IMR-90 (cell line): ENCODE measurements at regions not wholly inside any gene's neighbourhood (a gene's known extent, or its start where the extent isn't known, plus 50 kb on each side); places are given as distances from the start of the nearest gene placed in this dataset.

Source experiments
- ATAC-seq: fragments of 200-7000 bp; cut with Tn5 transposase; 2 replicates; pipeline ENCODE4 v1.9.1; 2020; ENCODE audit warnings: low read depth, mild to moderate bottlenecking, moderate library complexity
- BruUV-seq: library from RNA; stranded (reverse); fragments of 400-500 nt; replicated peaks from 2 replicates; lab custom pipeline; 2021; lab: Mats Ljungman, UMichigan
- CTCF ChIA-PET: fragments of 300-600 bp; formaldehyde crosslinking; extraction: SDS; loops from one replicate; lab custom pipeline; 2021; ENCODE audit warnings: antibody characterized with exemption; lab: Yijun Ruan, JAX
- POLR2A ChIA-PET: fragments of 300-600 bp; sonication (Branson Sonifier 250); formaldehyde crosslinking; loops from one replicate; lab custom pipeline; 2022; ENCODE audit warnings: antibody characterized with exemption; ENCODE audit not compliant: unreplicated experiment; lab: Charles Lee
- DNase-seq: peaks from one replicate; pipeline ENCODE4 v3.0.0; 2013
- H2AFZ ChIP-seq: replicated peaks from 2 replicates; pipeline ENCODE3; 2013; ENCODE audit warnings: low read length, mild to moderate bottlenecking; ENCODE audit not compliant: poor library complexity
- H2AK5ac ChIP-seq: 2 replicates; pipeline ENCODE4 v1.6.1; 2013; ENCODE audit warnings: low read depth, low read length, inconsistent platforms
- H2AK9ac ChIP-seq: replicated peaks from 2 replicates; pipeline ENCODE3; 2013; ENCODE audit warnings: mild to moderate bottlenecking, low read depth, low read length, moderate library complexity; ENCODE audit not compliant: poor library complexity
- H2BK120ac ChIP-seq: 2 replicates; pipeline ENCODE4 v1.6.1; 2013; ENCODE audit warnings: low read depth, low read length, inconsistent platforms
- H2BK15ac ChIP-seq: 3 replicates; pipeline ENCODE4 v1.6.1; 2013; ENCODE audit warnings: low read depth, low read length, inconsistent platforms
- H2BK20ac ChIP-seq: 2 replicates; pipeline ENCODE4 v1.6.1; 2013; ENCODE audit warnings: low read depth, mild to moderate bottlenecking, inconsistent platforms, low read length, moderate library complexity
- H2BK5ac ChIP-seq: 2 replicates; pipeline ENCODE4 v1.6.1; 2013; ENCODE audit warnings: mild to moderate bottlenecking, low read depth, low read length, inconsistent platforms; ENCODE audit not compliant: poor library complexity, severe bottlenecking
- H3K14ac ChIP-seq: replicated peaks from 2 replicates; pipeline ENCODE4 v1.6.1; 2013; ENCODE audit warnings: low read depth, low read length, inconsistent platforms
- H3K18ac ChIP-seq: 2 replicates; pipeline ENCODE4 v1.6.1; 2013; ENCODE audit warnings: low read depth, low read length, control low read depth
- H3K23ac ChIP-seq: 2 replicates; pipeline ENCODE4 v1.6.1; 2013; ENCODE audit warnings: low read depth, low read length, inconsistent platforms
- H3K27ac ChIP-seq: 2 replicates; pipeline ENCODE4 v1.5.1; 2013; ENCODE audit warnings: mild to moderate bottlenecking, control low read depth, low read length; ENCODE audit not compliant: insufficient read depth
- H3K27me3 ChIP-seq: 2 replicates; pipeline ENCODE4 v1.6.1; 2013; ENCODE audit warnings: low read length; ENCODE audit not compliant: control insufficient read depth, insufficient read depth
- H3K36me3 ChIP-seq: 2 replicates; pipeline ENCODE4 v1.6.1; 2013; ENCODE audit warnings: low read length, mixed read lengths; ENCODE audit not compliant: control insufficient read depth, insufficient read depth
- H3K4ac ChIP-seq: 2 replicates; pipeline ENCODE4 v1.6.1; 2013; ENCODE audit warnings: low read depth, low read length, inconsistent platforms
- H3K4me1 ChIP-seq: 2 replicates; pipeline ENCODE4 v1.6.1; 2013; ENCODE audit warnings: low read length, mixed read lengths; ENCODE audit not compliant: control insufficient read depth, insufficient read depth
- H3K4me2 ChIP-seq: 2 replicates; pipeline ENCODE4 v1.6.1; 2013; ENCODE audit warnings: low read depth, mild to moderate bottlenecking, control low read depth, low read length, moderate library complexity
- H3K4me3 ChIP-seq: 2 replicates; pipeline ENCODE4 v1.5.1; 2013; ENCODE audit warnings: low read depth, mild to moderate bottlenecking, control low read depth, low read length, moderate library complexity; ENCODE audit not compliant: insufficient read depth
- H3K56ac ChIP-seq: 2 replicates; pipeline ENCODE4 v1.6.1; 2013; ENCODE audit warnings: low read length, inconsistent platforms; ENCODE audit not compliant: insufficient read depth; ENCODE audit errors: extremely low read depth
- H3K79me1 ChIP-seq, 2 experiments: 2 replicates each; pipeline ENCODE4 v1.6.1; 2013; ENCODE audit warnings: low read length in 2 of 2, inconsistent platforms in 1 of 2, low read depth in 1 of 2
- H3K9ac ChIP-seq: 2 replicates; pipeline ENCODE4 v1.6.1; 2013; ENCODE audit warnings: low read depth, low read length, control low read depth
- H3K9me1 ChIP-seq: 2 replicates; pipeline ENCODE4 v1.6.1; 2013; ENCODE audit warnings: low read length, inconsistent platforms; ENCODE audit not compliant: insufficient read depth
- H3K9me3 ChIP-seq: 2 replicates; pipeline ENCODE4 v1.6.1; 2013; ENCODE audit warnings: low read length; ENCODE audit not compliant: control insufficient read depth, insufficient read depth
- H4K20me1 ChIP-seq: 2 replicates; pipeline ENCODE4 v1.6.1; 2013; ENCODE audit warnings: low read length, inconsistent platforms; ENCODE audit not compliant: insufficient read depth
- H4K5ac ChIP-seq: 2 replicates; pipeline ENCODE4 v1.6.1; 2013; ENCODE audit warnings: mild to moderate bottlenecking, low read depth, low read length, control low read depth
- H4K8ac ChIP-seq, 2 experiments: 2 replicates each; pipeline ENCODE4 v1.6.1; 2013; ENCODE audit warnings: low read depth in 2 of 2, low read length in 2 of 2, control low read depth in 1 of 2, inconsistent platforms in 1 of 2
- H4K91ac ChIP-seq: 2 replicates; pipeline ENCODE4 v1.6.1; 2013; ENCODE audit warnings: low read depth, low read length, inconsistent platforms; ENCODE audit not compliant: insufficient read depth
- MAFK ChIP-seq: IDR thresholded peaks from 2 replicates; pipeline ENCODE4 v1.6.1; 2012; ENCODE audit warnings: low read depth, low read length, improper control_type of control experiment
- WGBS, 2 experiments: methylation state at CpG; one replicate each; pipeline versions ENCODE4 v1.1.5 to v1.1.7; 2013; ENCODE audit warnings: missing lambda C conversion rate in 2 of 2; ENCODE audit not compliant: insufficient read length in 1 of 2; ENCODE audit errors: extremely low coverage in 2 of 2; 5-methylcytosine and 5-hydroxymethylcytosine counted together
- dilution Hi-C: fragments of 300-500 bp; cut with HindIII; formaldehyde crosslinking; loops from one replicate; pipeline ENCODE4 v1.14.3; 2018; ENCODE audit warnings: low sequenced_read_pairs; ENCODE audit not compliant: unreplicated experiment
- in situ Hi-C: fragments of 300-500 bp; cut with MboI; formaldehyde crosslinking; loops from 3 replicates; pipeline ENCODE4 v1.14.3; 2019; ENCODE audit warnings: low sequenced_read_pairs, inconsistent platforms, mixed read lengths
- intact Hi-C: fragments of 100-400 bp; cut with micrococcal nuclease; formaldehyde crosslinking; loops from 2 replicates; pipeline ENCODE4 v1.10.0; 2022

GRCh38 chr2:769771-770170, 92.6 kb upstream of the TMEM18 start:
- no peak overlapping the region for H2AK9ac ChIP-seq
- H2BK5ac ChIP-seq = no peak overlapping the region
- H3K14ac ChIP-seq = no peak overlapping the region
- no TSS peak for BruUV-seq
- no peaks in the 10 kb centered on the region for H4K20me1 ChIP-seq
- no peak overlapping the region for H2BK120ac ChIP-seq
- no peak overlapping the region for H3K18ac ChIP-seq
- H4K5ac ChIP-seq = no peak overlapping the region
- dilution Hi-C loops = no loop called here
- no peak overlapping the region for H2AK5ac ChIP-seq
- ChIA-PET POLR2A (no interaction called here), CTCF (no interaction called here)
- no peak overlapping the region for H2BK20ac ChIP-seq
- no peaks in the 10 kb centered on the region for H3K27me3 ChIP-seq
- intact Hi-C loops = no loop called here
- no peak overlapping the region for H3K23ac ChIP-seq
- H3K9ac ChIP-seq = no peak overlapping the region
- H3K4me1 ChIP-seq = no peaks in the 10 kb centered on the region
- H2BK15ac ChIP-seq = no peak overlapping the region
- no peak overlapping the region for H3K4me3 ChIP-seq
- ATAC-seq (no peak), DNase-seq (peak; percentile 1)
- in situ Hi-C loops = no loop called here
- no peaks in the 10 kb centered on the region for H3K36me3 ChIP-seq
- TF ChIP-seq MAFK = no peak
- H4K91ac ChIP-seq = no peak overlapping the region
- H3K4ac ChIP-seq = no peak overlapping the region
- WGBS, 2 experiments = 0% methylated on average over 1 of the region's 2 CpGs; no CpG with 5 or more reads in 1 of the 2 experiments
- no peak overlapping the region for H2AFZ ChIP-seq
- H3K27ac ChIP-seq = no peak overlapping the region
- H3K4me2 ChIP-seq = no peak overlapping the region
- no peak overlapping the region for H3K56ac ChIP-seq
- H3K9me3 ChIP-seq = peaks cover 18% of the 10 kb centered on the region; the same call in 1 of the 2 replicates
- no peak overlapping the region for H4K8ac ChIP-seq
- H3K79me1 ChIP-seq = no peaks in the 10 kb centered on the region
- H3K9me1 ChIP-seq = no peaks in the 10 kb centered on the region
